Endothelial cell of umbilical vein (primary cell): ENCODE measurements at regions not wholly inside any gene's neighbourhood (a gene's known extent, or its start where the extent isn't known, plus 50 kb on each side); places are given as distances from the start of the nearest gene placed in this dataset.

Experiments used
- BruUV-seq: library from RNA; stranded (reverse); fragments of 400-500 nt; replicated peaks from 2 replicates; lab custom pipeline; 2021; lab: Mats Ljungman, UMichigan
- CTCF ChIA-PET: fragments of 300-600, 350-600 bp; sonication (Branson Sonifier 250); formaldehyde crosslinking; loops from one replicate; lab custom pipeline; 2021; ENCODE audit warnings: antibody characterized with exemption, inconsistent platforms; lab: Charles Lee
- POLR2A ChIA-PET: fragments of 300-600, 350-600 bp; sonication (Branson Sonifier 250); formaldehyde crosslinking; loops from one replicate; lab custom pipeline; 2021; ENCODE audit warnings: antibody characterized with exemption, inconsistent platforms; lab: Charles Lee
- DNase-seq: peaks from one replicate; pipeline ENCODE4 v3.0.0-alpha.2; 2011; ENCODE audit warnings: low read depth, low spot score
- FAIRE-seq: peaks from 2 replicates; lab custom pipeline; 2011; peaks lifted over from hg19 to GRCh38; lab: Jason Lieb, UNC
- H2AFZ ChIP-seq: 2 replicates; pipeline ENCODE4 v1.6.0; 2012; ENCODE audit warnings: low read depth, low read length, control low read depth, inconsistent platforms
- H3K27ac ChIP-seq: 2 replicates; pipeline ENCODE4 v1.5.1; 2011; ENCODE audit warnings: low read depth, mild to moderate bottlenecking, control low read depth, low read length, moderate library complexity; ENCODE audit not compliant: insufficient read depth
- H3K27me3 ChIP-seq, 2 experiments: 2 replicates each; pipeline versions ENCODE4 v1.6.0 to v1.6.1; 2011; ENCODE audit warnings: low read length in 2 of 2, mixed read lengths in 1 of 2; ENCODE audit not compliant: control insufficient read depth in 2 of 2, insufficient read depth in 2 of 2
- H3K36me3 ChIP-seq, 2 experiments: 2 replicates in 1 of 2; 3 replicates in 1 of 2; pipeline ENCODE4 v1.5.1; 2011; ENCODE audit warnings: low read length in 2 of 2, mild to moderate bottlenecking in 1 of 2, moderate library complexity in 1 of 2; ENCODE audit not compliant: control insufficient read depth in 2 of 2, insufficient read depth in 2 of 2; ENCODE audit errors: extremely low read depth in 1 of 2
- H3K4me1 ChIP-seq: 3 replicates; pipeline ENCODE4 v1.5.1; 2011; ENCODE audit warnings: mild to moderate bottlenecking, low read length; ENCODE audit not compliant: control insufficient read depth, insufficient read depth; ENCODE audit errors: extremely low read depth
- H3K4me2 ChIP-seq: 2 replicates; pipeline ENCODE4 v1.6.1; 2011; ENCODE audit warnings: low read length, control low read depth, mixed read lengths; ENCODE audit not compliant: insufficient read depth
- H3K4me3 ChIP-seq, 3 experiments: fragments of 200-600 bp in 1 of 3; sonication (generic), shearing (Covaris generic) in 1 of 3; replicated peaks in 1 of 3; 2 replicates each; pipeline ENCODE4 v1.5.1; 2011 to 2016; ENCODE audit warnings: control low read depth in 3 of 3, low read length in 3 of 3, mild to moderate bottlenecking in 2 of 3, inconsistent platforms in 1 of 3, low read depth in 1 of 3, moderate library complexity in 1 of 3; ENCODE audit not compliant: insufficient read depth in 1 of 3
- H3K79me2 ChIP-seq: 2 replicates; pipeline ENCODE4 v1.6.0; 2012; ENCODE audit warnings: low read length, inconsistent platforms; ENCODE audit not compliant: control insufficient read depth, insufficient read depth
- H3K9ac ChIP-seq: replicated peaks from 2 replicates; pipeline ENCODE3; 2011; ENCODE audit warnings: low read length, control low read depth; ENCODE audit not compliant: insufficient read depth; ENCODE audit errors: extremely low read depth
- H3K9me1 ChIP-seq: replicated peaks from 3 replicates; pipeline ENCODE4 v1.6.0; 2011; ENCODE audit warnings: mild to moderate bottlenecking, low read length; ENCODE audit not compliant: control insufficient read depth, insufficient read depth; ENCODE audit errors: extremely low read depth
- H3K9me3 ChIP-seq: replicated peaks from 2 replicates; pipeline ENCODE4 v1.5.1; 2012; ENCODE audit warnings: low read length, inconsistent platforms; ENCODE audit not compliant: control insufficient read depth, insufficient read depth
- H4K20me1 ChIP-seq: replicated peaks from 2 replicates; pipeline ENCODE3; 2011; ENCODE audit warnings: mild to moderate bottlenecking, low read length; ENCODE audit not compliant: control insufficient read depth, insufficient read depth; ENCODE audit errors: extremely low read depth
- CTCF ChIP-seq, 2 donors: IDR thresholded peaks; 1 replicate in 1 of 2; 2 replicates in 1 of 2; pipeline ENCODE4 v1.5.1; 2011; ENCODE audit warnings: low read length in 2 of 2, mild to moderate bottlenecking in 2 of 2, moderate library complexity in 2 of 2, control low read depth in 1 of 2, inconsistent platforms in 1 of 2, low read depth in 1 of 2; ENCODE audit not compliant: insufficient read depth in 1 of 2; ENCODE audit errors: extremely low read depth in 1 of 2
- EZH2 ChIP-seq: IDR thresholded peaks from 2 replicates; pipeline ENCODE4 v1.6.1; 2012; ENCODE audit warnings: borderline replicate concordance, low read depth, mild to moderate bottlenecking, moderate library complexity, low read length, inconsistent platforms; ENCODE audit not compliant: severe bottlenecking
- FOS ChIP-seq: IDR thresholded peaks from 2 replicates; pipeline ENCODE4 v1.6.1; 2011; ENCODE audit warnings: mild to moderate bottlenecking, low read length, moderate library complexity, borderline replicate concordance; ENCODE audit not compliant: insufficient read depth
- GATA2 ChIP-seq: IDR thresholded peaks from 2 replicates; pipeline ENCODE4 v1.7.0; 2011; ENCODE audit warnings: low read depth, mild to moderate bottlenecking, moderate library complexity, mixed read lengths, low read length; ENCODE audit not compliant: insufficient read length, insufficient read depth
- JUN ChIP-seq: IDR thresholded peaks from 2 replicates; pipeline ENCODE4 v1.6.1; 2011; ENCODE audit warnings: borderline replicate concordance, low read depth; ENCODE audit not compliant: insufficient read length, insufficient read depth
- MAX ChIP-seq: IDR thresholded peaks from 2 replicates; pipeline ENCODE4 v1.6.1; 2011; ENCODE audit not compliant: insufficient read depth, insufficient read length
- MYC ChIP-seq: IDR thresholded peaks from one replicate; pipeline ENCODE4 v1.6.1; 2011; ENCODE audit warnings: mild to moderate bottlenecking, low read depth, low read length
- POLR2A ChIP-seq: IDR thresholded peaks from 2 replicates; pipeline ENCODE4 v1.6.1; 2012; ENCODE audit warnings: low read depth, mild to moderate bottlenecking, control low read depth, low read length
- POLR2AphosphoS5 ChIP-seq: IDR thresholded peaks from 2 replicates; pipeline ENCODE4 v1.6.1; 2012; ENCODE audit warnings: low read depth, mild to moderate bottlenecking, control low read depth, low read length, moderate library complexity; ENCODE audit not compliant: insufficient read depth
- dilution Hi-C: fragments of 300-500 bp; cut with MboI; formaldehyde crosslinking; loops from one replicate; pipeline ENCODE4 v1.15.0; 2019; ENCODE audit warnings: low sequenced_read_pairs; ENCODE audit not compliant: extremely low pct_ligation_motif_present
- intact Hi-C: fragments of 100-400 bp; cut with micrococcal nuclease; formaldehyde crosslinking; loops from one replicate; pipeline ENCODE4 v1.10.0; 2022

- Histone ChIP-seq H3K9ac (no peak overlapping the region), H3K36me3 (no peaks in the 10 kb centered on the region), H3K79me2 (no peaks in the 10 kb centered on the region), H3K4me2 (no peak overlapping the region), H3K4me1 (no peaks in the 10 kb centered on the region), H3K4me3 (no peak overlapping the region), H3K27ac (no peak overlapping the region), H3K9me3 (no peaks in the 10 kb centered on the region), H3K9me1 (no peaks in the 10 kb centered on the region), H2AFZ (no peak overlapping the region), H3K27me3 (no peaks in the 10 kb centered on the region), H4K20me1 (no peaks in the 10 kb centered on the region)
- CTCF ChIA-PET: interaction anchor here (1.1 kb wide), 1 partner anchor 10 kb away, joined by 3 read pairs; no protein-coding TSS in a partner anchor
- dilution Hi-C loops (no loop called here), intact Hi-C loops (no loop called here)
- DNase-seq (no peak), FAIRE-seq (no peak)
- no peak for TF ChIP-seq EZH2
- TF ChIP-seq MYC: no peak
- TF ChIP-seq CTCF (IDR thresholded peaks at IDR 0.05; ENCODE audit: extremely low read depth in 1 of 2, insufficient read depth in 1 of 2, low read depth in 1 of 2, low read length in 2 of 2): no peak
- TF ChIP-seq MAX: no peak
- TF ChIP-seq GATA2: no peak
- POLR2A ChIA-PET: no interaction called here
- BruUV-seq: no TSS peak
These were observed 236.8 kb downstream of the GRIN2B start for GRCh38 chr12:13744561-13744960.

- H3K4me1 ChIP-seq: no peaks in the 10 kb centered on the region
- POLR2A ChIA-PET: no interaction called here
- dilution Hi-C loops (no loop called here), intact Hi-C loops (no loop called here)
- DNase-seq: no peak
- H4K20me1 ChIP-seq: no peaks in the 10 kb centered on the region
- H3K79me2 ChIP-seq: no peaks in the 10 kb centered on the region
- CTCF ChIA-PET: interaction anchor here (1.0 kb wide), 1 partner anchor 427 kb away, joined by 3 read pairs; no protein-coding TSS in a partner anchor
- no TSS peak for BruUV-seq
- no peak overlapping the region for H3K4me3 ChIP-seq
- no peaks in the 10 kb centered on the region for H3K9me3 ChIP-seq
- no peaks in the 10 kb centered on the region for H3K36me3 ChIP-seq
- TF ChIP-seq GATA2 (no peak), CTCF (IDR thresholded peaks at IDR 0.05; ENCODE audit: extremely low read depth in 1 of 2, insufficient read depth in 1 of 2, low read depth in 1 of 2, low read length in 2 of 2) (no peak), POLR2AphosphoS5 (no peak), JUN (no peak), MYC (no peak), MAX (no peak), FOS (no peak), EZH2 (no peak), POLR2A (no peak)
- H3K9ac ChIP-seq: no peak overlapping the region
- no peak for FAIRE-seq
- H3K9me1 ChIP-seq: no peaks in the 10 kb centered on the region
- no peak overlapping the region for H3K4me2 ChIP-seq
- no peak overlapping the region for H2AFZ ChIP-seq
- H3K27ac ChIP-seq: no peak overlapping the region
- H3K27me3 ChIP-seq: no peaks in the 10 kb centered on the region
These were observed 241.3 kb downstream of the GRIN2B start for GRCh38 chr12:13740149-13740545.
